ENCODE measurements at regions not wholly inside any gene's neighbourhood (a gene's known extent, or its start where the extent isn't known, plus 50 kb on each side); places are given as distances from the start of the nearest gene placed in this dataset.

GRCh38 chr9:129505270-129505902 lies 115.5 kb downstream of the C9orf50 start:
- Histone ChIP-seq H3K4me1 (replicated peaks; ENCODE audit: insufficient read depth) (peaks cover 12% of the 10 kb centered on the region), H2AFZ (no peak overlapping the region), H4K20me1 (ENCODE audit: insufficient read depth) (no peaks in the 10 kb centered on the region), H3K4me2 (no peak overlapping the region), H3K9me3 (ENCODE audit: insufficient read depth, low read depth) (peaks cover 6% of the 10 kb centered on the region), H3K4me3 (no peak overlapping the region), H3K27me3 (ENCODE audit: insufficient read depth, low read depth) (no peaks in the 10 kb centered on the region), H3K79me2 (ENCODE audit: low read depth) (no peaks in the 10 kb centered on the region), H3K9me2 (ENCODE audit: insufficient read depth) (no peaks in the 10 kb centered on the region), H3K27ac (no peak overlapping the region), H3F3A (ENCODE audit: insufficient read depth, low read depth) (peaks cover 15% of the 10 kb centered on the region), H3K36me3 (ENCODE audit: low read depth) (0 out of 2 replicates have a peak, but pooled peaks cover 7% of the 10 kb centered on the region)
- no peak for DNase-seq
- no TSS peak for BruUV-seq (replicated peaks)
- no peak for TF ChIP-seq EZH2 (IDR thresholded peaks at IDR 0.05; ENCODE audit: low read depth)
- TF ChIP-seq CTCF (conservative IDR thresholded peaks at IDR 0.05) = no peak
- ChIA-PET CTCF (no interaction called here), POLR2A (ENCODE audit: unreplicated experiment) (interaction anchor here (0.6 kb wide), 1 partner anchor 99 kb away, joined by 5 read pairs; no protein-coding TSS in a partner anchor)
- intact Hi-C loops (cut with micrococcal nuclease; ENCODE audit: unreplicated experiment) = no loop called here

GRCh38 chr9:129504404-129504803 lies 116.5 kb downstream of the C9orf50 start:
- Histone ChIP-seq H3K36me3 (ENCODE audit: low read depth) (0 out of 2 replicates have a peak, but pooled peaks cover 7% of the 10 kb centered on the region), H4K20me1 (ENCODE audit: insufficient read depth) (no peaks in the 10 kb centered on the region), H3K4me3 (no peak overlapping the region), H3K4me2 (no peak overlapping the region), H3K4me1 (replicated peaks; ENCODE audit: insufficient read depth) (peaks cover 11% of the 10 kb centered on the region), H3F3A (ENCODE audit: insufficient read depth, low read depth) (peaks cover 15% of the 10 kb centered on the region), H2AFZ (no peak overlapping the region), H3K27ac (no peak overlapping the region), H3K79me2 (ENCODE audit: low read depth) (no peaks in the 10 kb centered on the region), H3K27me3 (ENCODE audit: insufficient read depth, low read depth) (no peaks in the 10 kb centered on the region), H3K9me2 (ENCODE audit: insufficient read depth) (no peaks in the 10 kb centered on the region), H3K9me3 (ENCODE audit: insufficient read depth, low read depth) (no peaks in the 10 kb centered on the region; the same call in 1 of the 2 replicates)
- intact Hi-C loops (cut with micrococcal nuclease; ENCODE audit: unreplicated experiment) = no loop called here
- CTCF ChIA-PET = no interaction called here
- TF ChIP-seq CTCF (conservative IDR thresholded peaks at IDR 0.05) (no peak), EZH2 (IDR thresholded peaks at IDR 0.05; ENCODE audit: low read depth) (no peak)
- no TSS peak for BruUV-seq (replicated peaks)
- POLR2A ChIA-PET (ENCODE audit: unreplicated experiment) = no interaction called here
- DNase-seq = no peak

- no TSS peak for BruUV-seq (replicated peaks)
- TF ChIP-seq EZH2 (IDR thresholded peaks at IDR 0.05; ENCODE audit: low read depth) (no peak), CTCF (conservative IDR thresholded peaks at IDR 0.05) (no peak)
- Histone ChIP-seq H3K9me2 (ENCODE audit: insufficient read depth) (no peaks in the 10 kb centered on the region), H3K27ac (no peak overlapping the region), H3K9me3 (ENCODE audit: insufficient read depth, low read depth) (no peaks in the 10 kb centered on the region), H3K4me1 (replicated peaks; ENCODE audit: insufficient read depth) (peaks cover 23% of the 10 kb centered on the region), H3K36me3 (ENCODE audit: low read depth) (0 out of 2 replicates have a peak, but pooled peaks cover 7% of the 10 kb centered on the region), H4K20me1 (ENCODE audit: insufficient read depth) (no peaks in the 10 kb centered on the region), H3K79me2 (ENCODE audit: low read depth) (peaks cover 4% of the 10 kb centered on the region; the same call in 1 of the 2 replicates), H3F3A (ENCODE audit: insufficient read depth, low read depth) (peaks cover 19% of the 10 kb centered on the region), H3K4me2 (no peak overlapping the region), H3K4me3 (no peak overlapping the region), H2AFZ (no peak overlapping the region), H3K27me3 (ENCODE audit: insufficient read depth, low read depth) (no peaks in the 10 kb centered on the region)
- CTCF ChIA-PET = no interaction called here
- intact Hi-C loops (cut with micrococcal nuclease; ENCODE audit: unreplicated experiment) = no loop called here
- DNase-seq = no peak
- POLR2A ChIA-PET (ENCODE audit: unreplicated experiment) = interaction anchor here (0.6 to 0.8 kb wide), 2 partner anchors 167 to 314 kb away, joined by 4 to 7 read pairs; no protein-coding TSS in a partner anchor
Measured at GRCh38 chr9:129501771-129502319, 119.1 kb downstream of the C9orf50 start.
